ENCODE measurements at regions not wholly inside any gene's neighbourhood (a gene's known extent, or its start where the extent isn't known, plus 50 kb on each side); places are given as distances from the start of the nearest gene placed in this dataset.

DNA sequence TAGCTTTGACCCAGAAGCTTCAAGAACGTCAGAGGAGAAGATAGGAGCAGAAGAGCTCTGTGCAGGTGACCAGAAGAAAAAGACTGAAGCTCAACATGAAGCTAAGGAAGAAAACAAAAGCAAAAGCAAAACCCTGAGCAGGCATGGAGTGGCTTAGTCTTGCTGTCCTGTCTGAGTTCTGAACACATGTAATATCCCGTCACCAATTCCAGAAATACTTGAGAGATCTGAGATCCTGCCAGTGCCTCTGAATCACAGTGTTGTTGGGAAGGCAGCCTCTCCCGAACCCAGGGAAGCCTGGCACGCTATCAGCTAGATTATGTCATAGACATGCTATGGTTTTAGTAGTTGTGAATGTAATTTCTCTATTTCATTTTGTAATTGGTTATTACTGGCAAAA is 235.7 kb downstream of the ICE1 start:
- TF ChIP-seq, protein P1, sequence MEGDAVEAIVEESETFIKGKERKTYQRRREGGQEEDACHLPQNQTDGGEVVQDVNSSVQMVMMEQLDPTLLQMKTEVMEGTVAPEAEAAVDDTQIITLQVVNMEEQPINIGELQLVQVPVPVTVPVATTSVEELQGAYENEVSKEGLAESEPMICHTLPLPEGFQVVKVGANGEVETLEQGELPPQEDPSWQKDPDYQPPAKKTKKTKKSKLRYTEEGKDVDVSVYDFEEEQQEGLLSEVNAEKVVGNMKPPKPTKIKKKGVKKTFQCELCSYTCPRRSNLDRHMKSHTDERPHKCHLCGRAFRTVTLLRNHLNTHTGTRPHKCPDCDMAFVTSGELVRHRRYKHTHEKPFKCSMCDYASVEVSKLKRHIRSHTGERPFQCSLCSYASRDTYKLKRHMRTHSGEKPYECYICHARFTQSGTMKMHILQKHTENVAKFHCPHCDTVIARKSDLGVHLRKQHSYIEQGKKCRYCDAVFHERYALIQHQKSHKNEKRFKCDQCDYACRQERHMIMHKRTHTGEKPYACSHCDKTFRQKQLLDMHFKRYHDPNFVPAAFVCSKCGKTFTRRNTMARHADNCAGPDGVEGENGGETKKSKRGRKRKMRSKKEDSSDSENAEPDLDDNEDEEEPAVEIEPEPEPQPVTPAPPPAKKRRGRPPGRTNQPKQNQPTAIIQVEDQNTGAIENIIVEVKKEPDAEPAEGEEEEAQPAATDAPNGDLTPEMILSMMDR (conservative IDR thresholded peaks at IDR 0.05), result no peak
- TF ChIP-seq ZFX (IDR thresholded peaks at IDR 0.05), result no peak
